ENCODE measurements at regions not wholly inside any gene's neighbourhood (a gene's known extent, or its start where the extent isn't known, plus 50 kb on each side); places are given as distances from the start of the nearest gene placed in this dataset.

DNA sequence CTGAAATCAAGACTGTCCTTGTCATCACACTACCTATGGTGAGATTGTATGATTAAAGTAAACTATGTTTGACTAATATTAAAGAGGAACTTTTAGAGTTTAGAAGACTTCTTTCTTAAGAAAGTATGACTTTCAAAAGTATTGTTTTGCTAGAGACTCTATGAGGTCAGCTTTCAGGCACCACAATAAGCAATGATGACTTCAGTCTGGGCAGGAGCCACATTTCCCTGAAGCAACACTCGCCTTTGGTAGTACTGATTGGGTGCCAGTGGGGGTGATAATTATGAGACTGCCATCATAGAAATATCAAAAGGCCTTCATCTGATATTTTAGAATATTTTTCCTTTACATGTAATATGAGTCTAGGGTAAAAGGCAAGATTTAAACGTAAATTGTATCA lies 212.6 kb downstream of the DTHD1 start:
- no peak for TF ChIP-seq CTCF (conservative IDR thresholded peaks at IDR 0.05)
- TF ChIP-seq EZH2 (IDR thresholded peaks at IDR 0.05; ENCODE audit: low read depth): no peak

Measured in PC-9 (cell line).